ENCODE measurements at regions not wholly inside any gene's neighbourhood (a gene's known extent, or its start where the extent isn't known, plus 50 kb on each side); places are given as distances from the start of the nearest gene placed in this dataset.

DNA sequence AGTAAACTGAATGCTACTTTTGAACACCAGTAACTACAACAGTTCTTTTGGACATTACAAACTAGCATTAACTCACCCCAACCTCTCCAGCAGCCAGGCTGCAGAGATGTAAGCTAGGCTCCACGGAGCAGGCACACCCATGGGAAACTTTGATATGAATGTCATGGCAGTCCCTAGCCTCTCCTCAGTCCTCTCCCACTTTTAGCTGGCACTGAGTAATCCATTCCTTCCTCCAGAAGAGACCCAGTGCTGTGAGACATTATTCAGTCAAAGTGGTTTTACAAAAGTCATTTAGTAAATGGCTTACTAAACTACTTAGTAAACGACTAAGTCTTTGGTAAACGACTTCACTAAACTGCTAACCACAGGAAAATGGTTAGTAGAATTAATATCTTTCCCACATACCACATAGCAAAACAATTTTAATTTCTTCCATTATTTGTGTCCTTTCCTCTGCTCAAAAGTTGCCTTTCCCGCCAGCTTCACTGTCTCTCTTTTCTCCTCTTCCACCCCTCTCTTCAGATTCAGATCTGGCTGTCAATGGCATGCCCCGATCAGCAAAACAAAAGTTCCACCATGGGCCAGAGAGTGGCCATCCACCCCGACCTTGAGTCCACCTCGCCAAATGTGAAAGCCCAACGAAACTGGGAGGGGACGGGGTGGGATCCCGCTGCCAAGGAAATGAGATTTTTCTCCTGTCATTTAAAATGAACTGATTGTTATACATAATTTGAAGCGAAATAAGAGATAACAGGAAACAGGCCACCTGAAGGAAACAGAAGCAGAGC, 67.5 kb upstream of the TJP1 start:
- TF ChIP-seq, protein P1, sequence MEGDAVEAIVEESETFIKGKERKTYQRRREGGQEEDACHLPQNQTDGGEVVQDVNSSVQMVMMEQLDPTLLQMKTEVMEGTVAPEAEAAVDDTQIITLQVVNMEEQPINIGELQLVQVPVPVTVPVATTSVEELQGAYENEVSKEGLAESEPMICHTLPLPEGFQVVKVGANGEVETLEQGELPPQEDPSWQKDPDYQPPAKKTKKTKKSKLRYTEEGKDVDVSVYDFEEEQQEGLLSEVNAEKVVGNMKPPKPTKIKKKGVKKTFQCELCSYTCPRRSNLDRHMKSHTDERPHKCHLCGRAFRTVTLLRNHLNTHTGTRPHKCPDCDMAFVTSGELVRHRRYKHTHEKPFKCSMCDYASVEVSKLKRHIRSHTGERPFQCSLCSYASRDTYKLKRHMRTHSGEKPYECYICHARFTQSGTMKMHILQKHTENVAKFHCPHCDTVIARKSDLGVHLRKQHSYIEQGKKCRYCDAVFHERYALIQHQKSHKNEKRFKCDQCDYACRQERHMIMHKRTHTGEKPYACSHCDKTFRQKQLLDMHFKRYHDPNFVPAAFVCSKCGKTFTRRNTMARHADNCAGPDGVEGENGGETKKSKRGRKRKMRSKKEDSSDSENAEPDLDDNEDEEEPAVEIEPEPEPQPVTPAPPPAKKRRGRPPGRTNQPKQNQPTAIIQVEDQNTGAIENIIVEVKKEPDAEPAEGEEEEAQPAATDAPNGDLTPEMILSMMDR (IDR thresholded peaks at IDR 0.05; ENCODE audit: extremely low read depth, missing control alignments): no peak
- DNase-seq (ENCODE audit: low spot score): no peak

DNA sequence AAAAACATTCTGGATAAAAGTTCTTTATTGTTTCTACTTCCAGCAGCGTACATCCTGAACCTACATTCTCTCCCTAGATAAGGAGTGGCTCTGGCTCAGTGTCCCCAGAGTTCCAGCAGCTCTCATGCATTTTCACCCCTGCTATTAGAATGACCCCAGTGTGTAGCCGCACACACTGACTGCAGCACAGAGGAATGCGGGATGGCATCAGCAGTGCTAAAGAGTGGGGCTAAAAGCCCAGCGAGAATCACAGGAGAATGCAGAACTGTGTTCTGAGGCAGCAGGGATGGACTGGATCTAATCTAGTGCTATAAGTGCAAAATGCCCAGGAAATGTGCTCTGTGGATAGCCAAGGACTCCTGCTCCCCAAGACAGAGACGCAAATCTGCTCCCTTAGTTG, 66.4 kb upstream of the TJP1 start:
- DNase-seq (ENCODE audit: low spot score): no peak
- TF ChIP-seq, protein P1 (IDR thresholded peaks at IDR 0.05; ENCODE audit: extremely low read depth, missing control alignments): no peak

DNA sequence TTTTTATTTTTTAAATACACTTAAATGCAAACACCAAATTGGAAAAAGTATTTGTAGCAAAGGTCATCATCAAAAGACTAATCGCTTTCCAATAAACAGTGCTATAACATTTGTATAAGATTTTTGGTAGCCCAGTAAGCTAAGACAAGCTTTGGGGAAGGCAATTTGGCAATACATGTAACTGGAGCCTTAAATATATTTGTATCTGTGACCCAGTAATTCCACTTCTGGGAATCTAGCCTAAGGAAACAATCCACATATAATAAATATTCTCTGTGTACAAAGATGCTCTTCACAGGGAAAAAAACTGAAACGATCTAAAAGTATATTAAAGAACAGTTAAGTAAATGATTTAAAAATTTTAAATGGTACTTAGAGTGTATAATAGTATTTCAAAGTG, 65.5 kb upstream of the TJP1 start:
- TF ChIP-seq, protein P1 (IDR thresholded peaks at IDR 0.05; ENCODE audit: extremely low read depth, missing control alignments): no peak
- no peak for DNase-seq (ENCODE audit: low spot score)

DNA sequence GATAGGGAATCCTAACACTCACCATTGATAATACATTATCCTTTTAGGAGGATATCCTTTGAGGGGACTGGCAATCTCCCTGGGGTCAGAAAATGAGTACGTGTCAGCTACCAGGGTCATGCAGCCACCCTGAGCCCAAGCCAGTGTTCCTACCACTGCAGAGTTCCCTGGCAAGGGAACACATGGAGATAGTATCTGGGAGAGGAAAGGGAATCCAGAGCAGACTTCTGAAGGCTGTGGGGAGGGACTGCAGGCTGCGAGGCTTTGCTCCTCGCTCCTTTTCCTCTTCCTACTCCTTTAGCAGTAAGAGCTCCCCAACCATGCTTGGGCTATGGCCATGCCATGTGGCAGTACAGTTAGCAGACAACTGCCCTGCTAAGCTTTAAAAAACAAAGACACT, 62.9 kb upstream of the TJP1 start:
- TF ChIP-seq, protein P1 (IDR thresholded peaks at IDR 0.05; ENCODE audit: extremely low read depth, missing control alignments): no peak
- DNase-seq (ENCODE audit: low spot score): no peak

DNA sequence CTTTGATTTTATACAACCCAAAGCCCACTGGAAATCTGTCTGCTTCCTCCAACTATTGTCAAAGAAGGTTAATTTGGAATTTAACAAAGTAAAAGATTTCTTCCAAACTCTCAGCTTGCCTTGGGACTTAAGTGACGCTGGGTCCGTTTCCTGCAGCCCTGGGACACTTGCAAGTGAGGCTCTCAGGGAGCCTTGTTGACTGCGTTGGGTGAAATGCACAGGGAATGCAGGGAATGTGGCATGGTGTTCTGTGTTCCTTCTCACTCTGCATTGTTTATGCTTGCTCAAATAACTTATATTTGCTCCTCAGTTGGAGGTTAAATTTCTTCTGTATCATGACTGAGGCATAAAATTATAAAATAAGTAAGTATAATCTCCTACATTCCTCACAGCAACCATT, 60.9 kb upstream of the TJP1 start:
- TF ChIP-seq, protein P1 (IDR thresholded peaks at IDR 0.05; ENCODE audit: extremely low read depth, missing control alignments): no peak
- no peak for DNase-seq (ENCODE audit: low spot score)

DNA sequence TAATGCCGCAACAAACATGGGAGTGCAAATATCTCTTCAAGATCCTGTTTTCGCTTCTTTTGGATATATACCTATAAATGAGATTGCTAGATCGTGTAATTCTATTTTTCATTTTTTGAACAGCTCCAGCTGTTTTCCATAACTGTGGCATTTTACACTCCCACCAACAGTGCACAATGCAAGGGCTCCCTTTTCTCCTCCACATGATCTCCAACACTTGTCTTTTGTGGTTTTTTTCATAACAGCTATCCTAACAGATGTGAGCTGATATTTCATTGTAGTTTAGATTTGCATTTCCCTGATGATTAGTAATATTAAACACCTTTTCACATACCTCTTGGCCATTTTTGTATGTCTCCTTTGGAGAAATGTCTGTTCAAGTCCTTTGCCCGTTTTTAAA, 58.6 kb upstream of the TJP1 start:
- TF ChIP-seq, protein P1 (IDR thresholded peaks at IDR 0.05; ENCODE audit: extremely low read depth, missing control alignments): no peak
- DNase-seq (ENCODE audit: low spot score): no peak

DNA sequence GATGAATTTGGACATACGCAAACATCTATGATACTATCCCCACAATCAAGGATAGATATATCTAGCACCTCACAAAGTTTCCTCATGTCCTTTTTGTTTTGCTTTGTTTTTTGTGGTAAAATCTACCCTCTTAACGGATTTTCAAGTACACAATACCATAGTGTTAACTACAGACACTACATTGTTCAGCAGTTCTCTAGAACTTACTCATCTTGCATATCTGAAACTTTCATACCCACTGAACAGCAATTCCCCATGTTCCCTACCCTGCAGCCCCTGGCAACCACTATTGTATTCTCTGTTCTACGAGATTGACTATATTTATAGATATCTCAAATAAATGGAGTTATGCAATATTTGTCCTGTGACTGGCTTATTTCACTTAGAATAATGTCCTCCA, 58.1 kb upstream of the TJP1 start:
- DNase-seq (ENCODE audit: low spot score): no peak
- TF ChIP-seq, protein P1 (IDR thresholded peaks at IDR 0.05; ENCODE audit: extremely low read depth, missing control alignments): no peak

All from GM20000 (cell line).